Heart left ventricle (tissue), 13 donors: ENCODE measurements at regions not wholly inside any gene's neighbourhood (a gene's known extent, or its start where the extent isn't known, plus 50 kb on each side); places are given as distances from the start of the nearest gene placed in this dataset.

Source experiments
- POLR2A ChIP-seq, 2 donors: fragments of 450-650 bp; IDR thresholded peaks; one replicate each; pipeline ENCODE4 v1.6.1; 2017; ENCODE audit warnings: antibody characterized with exemption in 2 of 2, mild to moderate bottlenecking in 2 of 2, moderate library complexity in 2 of 2
- TF ChIP-seq, protein P1 (sequence below), 12 donors: fragments of 200-600 bp; sonication (generic) in 4 of 12; IDR thresholded peaks; one replicate each; pipeline versions ENCODE4 v1.5.0 to v1.8.0; 2018 to 2022; ENCODE audit warnings: antibody characterized with exemption in 12 of 12, mild to moderate bottlenecking in 5 of 12
- donor health status: ischemic (EF 13 %, LVEDD 7.1; RV severe dilation, severe dysfunction).
- donor health status: DM: no; HTN: yes; CAD: no.
- donor health status: DM: no; HTN: no; CAD: no.
- donor health status: ischemic (EF 25% LVEDD 6.9; RV normal size, moderate dysfunction).
- donor health status: ischemic (EF 25% LVEDD 5.7; RV mildly dilated, moderate dysfunction).
- donor health status: ischemic (EF 35%, LVEDD 5.7; RV mildly dilated, moderate dysfunction).
- donor health status: nonischemic (EF 11% LVEDD 7.7; RV severe dilation, severe dysfunction).
- donor health status: DM: yes; HTN: yes; CAD: no.
- donor health status: PGD.
- donor health status: ischemic (EF 29% LVEDD 5.4; RV normal size, mild dysfunction).
- donor health status: nonischemic (EF 23%, LVEDD 6.1; RV moderate dilation, normal function).

DNA sequence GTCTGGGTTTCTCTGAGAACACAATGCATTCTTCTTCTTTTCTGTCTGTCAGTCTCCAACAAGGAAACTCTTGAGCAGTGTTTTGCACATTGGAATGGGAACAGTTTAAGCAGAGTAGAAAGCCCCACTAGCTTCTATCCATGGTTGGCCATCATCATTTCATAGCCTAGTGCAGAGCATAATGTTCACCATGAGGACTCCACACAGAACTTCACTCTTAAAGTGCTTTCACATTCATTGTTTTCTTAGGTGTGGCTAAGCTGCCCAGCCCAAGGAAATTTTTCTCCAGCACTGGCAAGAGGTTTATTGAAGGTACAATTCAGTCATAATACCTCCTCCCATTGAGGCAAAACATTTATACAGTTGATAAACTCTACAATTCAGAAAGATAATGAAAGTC lies 503.0 kb upstream of the CD180 start:
- TF ChIP-seq, protein P1, sequence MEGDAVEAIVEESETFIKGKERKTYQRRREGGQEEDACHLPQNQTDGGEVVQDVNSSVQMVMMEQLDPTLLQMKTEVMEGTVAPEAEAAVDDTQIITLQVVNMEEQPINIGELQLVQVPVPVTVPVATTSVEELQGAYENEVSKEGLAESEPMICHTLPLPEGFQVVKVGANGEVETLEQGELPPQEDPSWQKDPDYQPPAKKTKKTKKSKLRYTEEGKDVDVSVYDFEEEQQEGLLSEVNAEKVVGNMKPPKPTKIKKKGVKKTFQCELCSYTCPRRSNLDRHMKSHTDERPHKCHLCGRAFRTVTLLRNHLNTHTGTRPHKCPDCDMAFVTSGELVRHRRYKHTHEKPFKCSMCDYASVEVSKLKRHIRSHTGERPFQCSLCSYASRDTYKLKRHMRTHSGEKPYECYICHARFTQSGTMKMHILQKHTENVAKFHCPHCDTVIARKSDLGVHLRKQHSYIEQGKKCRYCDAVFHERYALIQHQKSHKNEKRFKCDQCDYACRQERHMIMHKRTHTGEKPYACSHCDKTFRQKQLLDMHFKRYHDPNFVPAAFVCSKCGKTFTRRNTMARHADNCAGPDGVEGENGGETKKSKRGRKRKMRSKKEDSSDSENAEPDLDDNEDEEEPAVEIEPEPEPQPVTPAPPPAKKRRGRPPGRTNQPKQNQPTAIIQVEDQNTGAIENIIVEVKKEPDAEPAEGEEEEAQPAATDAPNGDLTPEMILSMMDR (IDR thresholded peaks at IDR 0.05), result no peak
- no peak for TF ChIP-seq POLR2A (IDR thresholded peaks at IDR 0.05)
